Neural crest cell (in vitro differentiated cells): ENCODE measurements at regions not wholly inside any gene's neighbourhood (a gene's known extent, or its start where the extent isn't known, plus 50 kb on each side); places are given as distances from the start of the nearest gene placed in this dataset.
A peak's percentile ranks its signal among the peaks of the same experiment; 100 is the strongest.

Experiments
- DNase-seq: peaks from one replicate; pipeline ENCODE4 v3.0.0; 2021; ENCODE audit warnings: low read depth, mixed read lengths, low spot score
- H3K27ac Mint-ChIP-seq: one replicate; pipeline ENCODE4 v1.8.0; 2021; ENCODE audit warnings: mild to moderate bottlenecking, mixed read lengths; ENCODE audit not compliant: unreplicated experiment
- H3K27me3 Mint-ChIP-seq: 2 replicates; pipeline ENCODE4 v1.8.0; 2021; ENCODE audit warnings: low read depth, mild to moderate bottlenecking, mixed read lengths
- H3K36me3 Mint-ChIP-seq: 2 replicates; pipeline ENCODE4 v1.8.0; 2021; ENCODE audit warnings: low read depth, mild to moderate bottlenecking, mixed read lengths
- H3K4me1 Mint-ChIP-seq: 2 replicates; pipeline ENCODE4 v1.8.0; 2021; ENCODE audit warnings: mixed read lengths
- H3K4me3 Mint-ChIP-seq: one replicate; pipeline ENCODE4 v1.8.0; 2021; ENCODE audit warnings: mild to moderate bottlenecking, mixed read lengths
- H3K9me3 Mint-ChIP-seq: 2 replicates; pipeline ENCODE4 v1.8.0; 2021; ENCODE audit warnings: mixed read lengths
- TF ChIP-seq, protein P1 (sequence below): fragments of 200-600 bp; sonication (generic); conservative IDR thresholded peaks from 2 replicates; pipeline ENCODE4 v1.5.0; 2021; ENCODE audit warnings: antibody characterized with exemption, mild to moderate bottlenecking

DNA sequence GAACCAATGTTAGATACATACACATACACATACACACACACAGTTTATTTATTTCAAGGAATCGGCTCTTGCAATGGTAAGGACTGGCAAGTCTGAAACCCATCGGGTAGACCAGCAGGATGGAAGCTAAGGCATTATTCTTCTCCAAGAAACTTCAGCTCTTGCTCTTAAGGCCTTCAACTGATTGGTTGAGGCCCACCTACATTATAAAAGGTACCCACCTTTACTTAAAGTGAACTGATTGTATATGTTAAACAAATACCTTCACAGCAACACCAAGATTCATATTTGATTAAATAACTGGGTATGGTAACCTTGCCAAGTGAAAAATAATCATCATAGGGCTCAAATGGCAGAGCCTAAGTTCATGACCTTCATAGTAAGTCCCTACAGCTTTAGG is 695.5 kb downstream of the BCL11B start:
- no peak for DNase-seq
- Mint-ChIP-seq H3K9me3 (peaks cover 3% of the 10 kb centered on the region), H3K36me3 (peaks cover under 1% of the 10 kb centered on the region), H3K27me3 (peaks cover 13% of the 10 kb centered on the region), H3K27ac (no peak overlapping the region), H3K4me3 (no peak overlapping the region), H3K4me1 (no peaks in the 10 kb centered on the region)
- TF ChIP-seq, protein P1, sequence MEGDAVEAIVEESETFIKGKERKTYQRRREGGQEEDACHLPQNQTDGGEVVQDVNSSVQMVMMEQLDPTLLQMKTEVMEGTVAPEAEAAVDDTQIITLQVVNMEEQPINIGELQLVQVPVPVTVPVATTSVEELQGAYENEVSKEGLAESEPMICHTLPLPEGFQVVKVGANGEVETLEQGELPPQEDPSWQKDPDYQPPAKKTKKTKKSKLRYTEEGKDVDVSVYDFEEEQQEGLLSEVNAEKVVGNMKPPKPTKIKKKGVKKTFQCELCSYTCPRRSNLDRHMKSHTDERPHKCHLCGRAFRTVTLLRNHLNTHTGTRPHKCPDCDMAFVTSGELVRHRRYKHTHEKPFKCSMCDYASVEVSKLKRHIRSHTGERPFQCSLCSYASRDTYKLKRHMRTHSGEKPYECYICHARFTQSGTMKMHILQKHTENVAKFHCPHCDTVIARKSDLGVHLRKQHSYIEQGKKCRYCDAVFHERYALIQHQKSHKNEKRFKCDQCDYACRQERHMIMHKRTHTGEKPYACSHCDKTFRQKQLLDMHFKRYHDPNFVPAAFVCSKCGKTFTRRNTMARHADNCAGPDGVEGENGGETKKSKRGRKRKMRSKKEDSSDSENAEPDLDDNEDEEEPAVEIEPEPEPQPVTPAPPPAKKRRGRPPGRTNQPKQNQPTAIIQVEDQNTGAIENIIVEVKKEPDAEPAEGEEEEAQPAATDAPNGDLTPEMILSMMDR, result no peak

DNA sequence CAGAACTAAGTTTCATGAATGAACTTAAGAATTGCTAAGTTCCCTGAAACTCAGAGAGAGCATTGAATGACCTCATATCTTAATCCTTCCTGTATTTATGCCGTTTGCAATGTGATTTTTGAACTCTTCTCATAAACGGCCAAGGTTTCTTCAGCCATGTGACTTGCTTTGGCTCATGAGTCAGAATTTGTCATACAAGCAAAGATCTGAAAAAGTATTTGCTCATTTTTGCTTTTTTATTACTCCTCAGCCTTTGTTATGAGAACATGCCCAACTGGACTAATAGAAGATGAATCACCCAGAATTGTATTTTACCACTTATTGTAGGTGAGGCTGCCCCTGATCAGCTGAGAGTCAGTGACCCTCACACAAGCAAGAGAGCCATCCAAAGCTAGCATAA is 693.8 kb downstream of the BCL11B start:
- TF ChIP-seq, protein P1, result no peak
- Mint-ChIP-seq H3K36me3 (no peaks in the 10 kb centered on the region), H3K4me3 (no peak overlapping the region), H3K27ac (no peak overlapping the region), H3K4me1 (no peaks in the 10 kb centered on the region), H3K27me3 (peaks cover 29% of the 10 kb centered on the region), H3K9me3 (no peaks in the 10 kb centered on the region)
- no peak for DNase-seq

DNA sequence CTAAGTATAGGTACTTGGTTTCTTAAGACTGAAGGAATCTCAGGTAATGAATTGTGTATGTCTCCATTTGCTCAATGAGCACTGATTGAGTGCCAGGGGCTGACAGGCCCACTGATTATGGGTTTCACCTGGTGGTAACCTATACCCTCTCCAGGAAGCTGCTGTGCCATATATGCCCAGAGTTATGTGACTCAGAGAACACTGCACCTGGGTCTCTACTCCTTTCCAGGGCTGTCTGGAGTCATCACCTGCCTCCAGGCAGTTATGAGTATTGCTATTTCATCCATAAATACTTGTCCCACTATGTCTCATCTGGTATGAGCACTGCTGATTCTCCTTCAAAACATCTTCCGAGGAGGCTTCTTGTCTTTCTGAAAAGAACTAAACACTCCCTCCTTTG is 692.9 kb downstream of the BCL11B start:
- Mint-ChIP-seq H3K9me3 (no peaks in the 10 kb centered on the region), H3K4me3 (no peak overlapping the region), H3K4me1 (no peaks in the 10 kb centered on the region), H3K36me3 (no peaks in the 10 kb centered on the region), H3K27me3 (peaks cover 32% of the 10 kb centered on the region), H3K27ac (no peak overlapping the region)
- DNase-seq, result no peak
- TF ChIP-seq, protein P1, result no peak

DNA sequence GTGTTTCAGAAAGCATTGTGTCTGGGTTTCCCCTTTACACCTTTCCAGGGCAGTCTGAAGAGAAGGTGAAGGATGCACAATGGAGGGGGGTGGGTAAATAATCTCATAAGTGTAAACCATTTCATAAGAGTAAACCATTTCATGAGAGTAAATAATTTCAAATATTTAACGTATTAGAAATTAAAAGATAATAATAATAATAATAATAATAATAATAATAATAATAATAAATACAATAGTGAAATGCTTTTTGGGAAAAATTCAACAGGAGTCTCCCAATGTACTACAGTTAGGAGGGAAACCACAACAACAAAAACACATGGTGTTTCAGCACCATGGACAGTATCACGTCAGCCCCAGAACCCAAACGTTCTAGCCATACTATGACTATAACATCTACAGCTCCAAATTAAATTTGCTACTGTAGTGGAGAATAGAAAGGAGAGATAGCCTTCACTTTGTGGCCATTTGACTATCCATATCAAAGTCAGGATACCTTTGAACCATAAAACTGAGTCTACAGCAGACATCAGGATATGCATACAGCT is 691.8 kb downstream of the BCL11B start:
- H3K4me3 Mint-ChIP-seq, result no peak overlapping the region
- H3K4me1 Mint-ChIP-seq, result no peaks in the 10 kb centered on the region
- peak; percentile 28 for DNase-seq
- no peaks in the 10 kb centered on the region for H3K36me3 Mint-ChIP-seq
- TF ChIP-seq, protein P1, result no peak
- H3K27me3 Mint-ChIP-seq, result peaks cover 32% of the 10 kb centered on the region
- no peaks in the 10 kb centered on the region for H3K9me3 Mint-ChIP-seq
- no peak overlapping the region for H3K27ac Mint-ChIP-seq

DNA sequence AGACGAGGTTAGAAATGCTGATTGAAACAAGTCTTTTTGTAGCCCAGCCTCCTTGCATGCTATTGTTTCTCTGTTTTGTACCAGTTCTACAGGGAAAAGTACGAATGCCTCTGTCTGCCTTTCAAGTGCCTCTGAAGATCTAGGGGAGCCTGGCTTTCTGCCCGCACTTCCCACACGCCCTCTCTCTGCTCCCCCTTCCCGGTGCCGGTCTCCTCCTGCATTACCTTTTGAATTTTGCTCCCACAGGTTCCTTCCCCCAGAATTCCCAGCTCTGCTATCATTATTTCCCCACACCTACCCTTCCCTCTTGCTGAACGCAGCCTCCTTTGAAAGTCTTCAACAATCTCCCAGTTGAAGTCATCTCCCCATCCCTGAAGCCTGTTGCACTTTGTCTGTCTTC is 689.7 kb downstream of the BCL11B start:
- TF ChIP-seq, protein P1, result no peak
- no peak overlapping the region for H3K4me3 Mint-ChIP-seq
- peaks cover 12% of the 10 kb centered on the region for H3K4me1 Mint-ChIP-seq
- H3K27ac Mint-ChIP-seq, result no peak overlapping the region
- peaks cover 37% of the 10 kb centered on the region for H3K27me3 Mint-ChIP-seq
- no peak for DNase-seq
- no peaks in the 10 kb centered on the region for H3K9me3 Mint-ChIP-seq
- H3K36me3 Mint-ChIP-seq, result no peaks in the 10 kb centered on the region
